HG02798 (cell line): ENCODE measurements at regions not wholly inside any gene's neighbourhood (a gene's known extent, or its start where the extent isn't known, plus 50 kb on each side); places are given as distances from the start of the nearest gene placed in this dataset.
"Not testable (repeated sequence)": the region's sequence is repeated elsewhere in the genome, so short reads cannot be mapped to it uniquely, and the experiment has no call there.

Experiments
- ATAC-seq: cut with Tn5 transposase; IDR thresholded peaks from one replicate; pipeline ENCODE4 v1.9.1; 2021; ENCODE audit warnings: mild to moderate bottlenecking; ENCODE audit not compliant: unreplicated experiment, poor library complexity

GRCh38 chr16:63650550-63650949 lies 1471.3 kb downstream of the CDH11 start:
- ATAC-seq = no peak

GRCh38 chr16:63633706-63634445 lies 1488.0 kb downstream of the CDH11 start:
- ATAC-seq = not testable (repeated sequence)

- ATAC-seq = no peak
Observed at GRCh38 chr16:63629272-63629671, 1492.6 kb downstream of the CDH11 start.

GRCh38 chr16:63628812-63629211 lies 1493.1 kb downstream of the CDH11 start:
- no peak for ATAC-seq

- no peak for ATAC-seq
Observed at GRCh38 chr16:63625126-63625525, 1496.7 kb downstream of the CDH11 start.

GRCh38 chr16:63623551-63624039 lies 1498.3 kb downstream of the CDH11 start:
- no peak for ATAC-seq

GRCh38 chr16:63618896-63619485 lies 1502.9 kb downstream of the CDH11 start:
- ATAC-seq = no peak

- no peak for ATAC-seq
Observed at GRCh38 chr16:63617990-63618763, 1503.7 kb downstream of the CDH11 start.

- no peak for ATAC-seq
Observed at GRCh38 chr16:63617047-63617989, 1504.5 kb downstream of the CDH11 start.

- ATAC-seq = no peak
Observed at GRCh38 chr16:63614429-63614828, 1507.4 kb downstream of the CDH11 start.

- no peak for ATAC-seq
Observed at GRCh38 chr16:63613701-63614100, 1508.2 kb downstream of the CDH11 start.

GRCh38 chr16:63612462-63613227 lies 1509.2 kb downstream of the CDH11 start:
- ATAC-seq = no peak

GRCh38 chr16:63606778-63607177 lies 1515.1 kb downstream of the CDH11 start:
- ATAC-seq = no peak

- no peak for ATAC-seq
Observed at GRCh38 chr16:63602206-63602927, 1519.5 kb downstream of the CDH11 start.

- no peak for ATAC-seq
Observed at GRCh38 chr16:63596716-63597115, 1525.1 kb downstream of the CDH11 start.

GRCh38 chr16:63592852-63593251 lies 1529.0 kb downstream of the CDH11 start:
- ATAC-seq = no peak

GRCh38 chr16:63581570-63581969 lies 1540.3 kb downstream of the CDH11 start:
- ATAC-seq = no peak

GRCh38 chr16:63578791-63579190 lies 1542.6 kb upstream of the CDH8 start:
- no peak for ATAC-seq

GRCh38 chr16:63577891-63578290 lies 1541.7 kb upstream of the CDH8 start:
- no peak for ATAC-seq
